IMR-90 (cell line): ENCODE measurements at regions not wholly inside any gene's neighbourhood (a gene's known extent, or its start where the extent isn't known, plus 50 kb on each side); places are given as distances from the start of the nearest gene placed in this dataset.

ENCODE experiments used
- CTCF ChIP-seq: conservative IDR thresholded peaks from 2 replicates; pipeline ENCODE4 v1.5.1; 2012; ENCODE audit warnings: mild to moderate bottlenecking, low read depth, low read length, improper control_type of control experiment
- POLR2A ChIP-seq: IDR thresholded peaks from 2 replicates; pipeline ENCODE4 v1.6.1; 2012; ENCODE audit warnings: mild to moderate bottlenecking, low read depth, low read length

DNA sequence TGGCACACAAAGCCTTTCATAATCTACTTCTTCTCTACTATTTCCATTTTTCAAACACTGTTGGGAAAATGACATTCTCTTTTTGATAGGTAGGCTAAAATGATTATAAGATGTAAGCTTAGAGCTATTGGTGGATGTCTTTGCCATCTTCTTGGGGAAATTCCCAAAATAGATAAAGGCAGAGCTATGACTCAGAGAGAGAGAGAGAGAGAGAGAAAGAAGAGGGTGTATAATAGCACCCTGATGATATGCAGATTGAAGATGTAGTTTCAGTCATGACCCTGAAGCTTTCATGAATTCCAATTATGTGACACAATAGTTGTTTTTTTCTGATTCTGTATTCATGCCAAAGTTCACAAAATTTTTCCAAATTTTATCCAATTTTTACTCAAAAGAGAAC, 529.1 kb downstream of the HS3ST4 start:
- TF ChIP-seq CTCF (no peak), POLR2A (no peak)
